Astrocyte (in vitro differentiated cells and primary cell): ENCODE measurements at regions not wholly inside any gene's neighbourhood (a gene's known extent, or its start where the extent isn't known, plus 50 kb on each side); places are given as distances from the start of the nearest gene placed in this dataset.

Source experiments
- DNase-seq: peaks from one replicate; pipeline ENCODE4 v3.0.0-alpha.2; 2010; ENCODE audit warnings: low read depth
- FAIRE-seq: peaks from 2 replicates; lab custom pipeline; 2011; peaks lifted over from hg19 to GRCh38; lab: Jason Lieb, UNC
- H2AFZ ChIP-seq: 2 replicates; pipeline ENCODE4 v1.6.0; 2012; ENCODE audit warnings: low read depth, low read length, inconsistent platforms
- H3K27ac ChIP-seq: 2 replicates; pipeline ENCODE4 v1.5.1; 2011; ENCODE audit warnings: low read depth, low read length, inconsistent platforms
- H3K27me3 ChIP-seq: 2 replicates; pipeline ENCODE4 v1.6.0; 2011; ENCODE audit warnings: low read length, inconsistent platforms; ENCODE audit not compliant: insufficient read depth
- H3K36me3 ChIP-seq: 2 replicates; pipeline ENCODE4 v1.5.1; 2011; ENCODE audit warnings: low read length, inconsistent platforms; ENCODE audit not compliant: insufficient read depth
- H3K4me1 ChIP-seq: 2 replicates; pipeline ENCODE4 v1.5.1; 2011; ENCODE audit warnings: low read length, inconsistent platforms; ENCODE audit not compliant: insufficient read depth
- H3K4me2 ChIP-seq: 2 replicates; pipeline ENCODE4 v1.6.0; 2012; ENCODE audit warnings: low read length, inconsistent platforms
- H3K4me3 ChIP-seq: 2 replicates; pipeline ENCODE4 v1.5.1; 2011; ENCODE audit warnings: low read depth, mild to moderate bottlenecking, low read length, inconsistent platforms; ENCODE audit not compliant: insufficient read depth
- H3K79me2 ChIP-seq: 2 replicates; pipeline ENCODE4 v1.6.0; 2012; ENCODE audit warnings: mild to moderate bottlenecking, low read length, inconsistent platforms; ENCODE audit not compliant: insufficient read depth
- H3K9ac ChIP-seq: 2 replicates; pipeline ENCODE4 v1.6.0; 2012; ENCODE audit warnings: mild to moderate bottlenecking, low read length, inconsistent platforms
- H3K9me3 ChIP-seq: 2 replicates; pipeline ENCODE4 v1.5.1; 2012; ENCODE audit warnings: low read depth, mild to moderate bottlenecking, low read length, inconsistent platforms; ENCODE audit not compliant: insufficient read depth
- H4K20me1 ChIP-seq: 2 replicates; pipeline ENCODE4 v1.6.0; 2012; ENCODE audit warnings: low read length, inconsistent platforms; ENCODE audit not compliant: insufficient read depth
- H3K27ac Mint-ChIP-seq: one replicate; pipeline ENCODE4 v1.8.0; 2021; ENCODE audit warnings: mild to moderate bottlenecking, mixed read lengths; ENCODE audit not compliant: unreplicated experiment
- H3K27me3 Mint-ChIP-seq: one replicate; pipeline ENCODE4 v1.8.0; 2021; ENCODE audit warnings: low read depth, mixed read lengths; ENCODE audit not compliant: unreplicated experiment
- H3K36me3 Mint-ChIP-seq: one replicate; pipeline ENCODE4 v1.8.0; 2021; ENCODE audit warnings: low read depth, mixed read lengths; ENCODE audit not compliant: unreplicated experiment
- H3K4me1 Mint-ChIP-seq: one replicate; pipeline ENCODE4 v1.8.0; 2021; ENCODE audit warnings: low read depth, mixed read lengths; ENCODE audit not compliant: unreplicated experiment
- H3K4me3 Mint-ChIP-seq: one replicate; pipeline ENCODE4 v1.8.0; 2021; ENCODE audit warnings: mild to moderate bottlenecking, moderate library complexity, mixed read lengths; ENCODE audit not compliant: unreplicated experiment
- H3K9me3 Mint-ChIP-seq: one replicate; pipeline ENCODE4 v1.8.0; 2021; ENCODE audit warnings: mild to moderate bottlenecking, mixed read lengths; ENCODE audit not compliant: unreplicated experiment
- EZH2 ChIP-seq: IDR thresholded peaks from 2 replicates; pipeline ENCODE4 v1.6.1; 2012; ENCODE audit warnings: mild to moderate bottlenecking, low read length, inconsistent platforms; ENCODE audit not compliant: insufficient read depth
- TF ChIP-seq, protein P1 (sequence below): IDR thresholded peaks from 2 replicates; pipeline ENCODE4 v1.5.1; 2011; ENCODE audit warnings: low read depth, mild to moderate bottlenecking, inconsistent platforms, low read length, moderate library complexity; ENCODE audit not compliant: insufficient read depth

DNA sequence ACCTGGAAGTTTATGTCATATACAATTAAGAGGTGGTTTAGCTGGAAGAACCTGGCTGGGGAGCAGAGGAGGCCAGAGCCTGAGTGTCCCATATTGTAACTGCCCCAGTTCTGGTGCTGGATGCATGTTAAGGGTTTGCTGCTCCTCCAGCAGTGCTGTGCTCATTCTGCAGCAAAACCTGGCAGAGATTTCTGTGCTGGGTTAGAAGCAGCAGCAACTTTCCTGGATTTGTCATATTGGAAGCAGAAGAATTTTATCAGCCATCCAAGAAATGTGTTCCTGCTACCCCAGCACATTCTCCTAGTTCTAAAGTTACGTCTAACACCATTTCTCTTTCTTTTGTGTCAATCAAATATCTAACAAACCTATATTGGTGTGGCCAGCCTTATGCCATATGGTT lies 284.1 kb downstream of the TDRD15 start:
- Histone ChIP-seq H3K4me2 (no peak overlapping the region), H3K27ac (no peak overlapping the region), H3K9me3 (peaks cover 2% of the 10 kb centered on the region), H3K9ac (no peak overlapping the region), H3K4me3 (no peak overlapping the region), H3K36me3 (no peaks in the 10 kb centered on the region), H2AFZ (no peak overlapping the region), H3K4me1 (no peaks in the 10 kb centered on the region), H3K27me3 (no peaks in the 10 kb centered on the region), H3K79me2 (no peaks in the 10 kb centered on the region), H4K20me1 (no peaks in the 10 kb centered on the region)
- Mint-ChIP-seq H3K4me3 (no peak overlapping the region), H3K36me3 (no peaks in the 10 kb centered on the region), H3K9me3 (no peaks in the 10 kb centered on the region), H3K27ac (no peak overlapping the region), H3K4me1 (no peaks in the 10 kb centered on the region), H3K27me3 (peaks cover 3% of the 10 kb centered on the region)
- DNase-seq = no peak
- TF ChIP-seq, protein P1, sequence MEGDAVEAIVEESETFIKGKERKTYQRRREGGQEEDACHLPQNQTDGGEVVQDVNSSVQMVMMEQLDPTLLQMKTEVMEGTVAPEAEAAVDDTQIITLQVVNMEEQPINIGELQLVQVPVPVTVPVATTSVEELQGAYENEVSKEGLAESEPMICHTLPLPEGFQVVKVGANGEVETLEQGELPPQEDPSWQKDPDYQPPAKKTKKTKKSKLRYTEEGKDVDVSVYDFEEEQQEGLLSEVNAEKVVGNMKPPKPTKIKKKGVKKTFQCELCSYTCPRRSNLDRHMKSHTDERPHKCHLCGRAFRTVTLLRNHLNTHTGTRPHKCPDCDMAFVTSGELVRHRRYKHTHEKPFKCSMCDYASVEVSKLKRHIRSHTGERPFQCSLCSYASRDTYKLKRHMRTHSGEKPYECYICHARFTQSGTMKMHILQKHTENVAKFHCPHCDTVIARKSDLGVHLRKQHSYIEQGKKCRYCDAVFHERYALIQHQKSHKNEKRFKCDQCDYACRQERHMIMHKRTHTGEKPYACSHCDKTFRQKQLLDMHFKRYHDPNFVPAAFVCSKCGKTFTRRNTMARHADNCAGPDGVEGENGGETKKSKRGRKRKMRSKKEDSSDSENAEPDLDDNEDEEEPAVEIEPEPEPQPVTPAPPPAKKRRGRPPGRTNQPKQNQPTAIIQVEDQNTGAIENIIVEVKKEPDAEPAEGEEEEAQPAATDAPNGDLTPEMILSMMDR = no peak
- no peak for TF ChIP-seq EZH2
- FAIRE-seq = no peak

DNA sequence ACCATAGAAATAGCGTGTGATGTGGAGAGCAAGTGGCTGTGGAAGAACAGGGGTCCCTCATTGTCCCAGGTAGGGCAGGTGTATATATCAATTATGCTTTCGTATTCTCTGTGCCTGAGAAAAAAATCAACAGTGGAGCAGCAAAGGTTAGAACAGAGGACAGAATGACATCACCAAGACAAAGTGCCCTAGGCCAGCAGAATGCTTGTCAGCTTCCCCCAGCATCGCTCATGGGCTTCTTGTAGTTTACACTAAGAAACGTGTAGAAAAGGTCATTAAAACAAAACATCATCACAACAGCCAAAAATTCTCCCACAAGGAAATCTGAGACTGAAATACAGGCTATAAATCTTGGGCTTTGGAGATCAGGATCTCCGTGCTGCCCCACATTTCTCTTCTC lies 288.0 kb downstream of the TDRD15 start:
- Mint-ChIP-seq H3K27me3 (peaks cover 3% of the 10 kb centered on the region), H3K9me3 (no peaks in the 10 kb centered on the region), H3K27ac (no peak overlapping the region), H3K36me3 (no peaks in the 10 kb centered on the region), H3K4me3 (no peak overlapping the region), H3K4me1 (no peaks in the 10 kb centered on the region)
- Histone ChIP-seq H4K20me1 (no peaks in the 10 kb centered on the region), H2AFZ (no peak overlapping the region), H3K27ac (no peak overlapping the region), H3K9me3 (peaks cover 2% of the 10 kb centered on the region), H3K4me3 (no peak overlapping the region), H3K4me1 (no peaks in the 10 kb centered on the region), H3K36me3 (no peaks in the 10 kb centered on the region), H3K9ac (no peak overlapping the region), H3K79me2 (no peaks in the 10 kb centered on the region), H3K27me3 (no peaks in the 10 kb centered on the region), H3K4me2 (no peak overlapping the region)
- FAIRE-seq (no peak), DNase-seq (no peak)
- no peak for TF ChIP-seq EZH2
- TF ChIP-seq, protein P1 = no peak

DNA sequence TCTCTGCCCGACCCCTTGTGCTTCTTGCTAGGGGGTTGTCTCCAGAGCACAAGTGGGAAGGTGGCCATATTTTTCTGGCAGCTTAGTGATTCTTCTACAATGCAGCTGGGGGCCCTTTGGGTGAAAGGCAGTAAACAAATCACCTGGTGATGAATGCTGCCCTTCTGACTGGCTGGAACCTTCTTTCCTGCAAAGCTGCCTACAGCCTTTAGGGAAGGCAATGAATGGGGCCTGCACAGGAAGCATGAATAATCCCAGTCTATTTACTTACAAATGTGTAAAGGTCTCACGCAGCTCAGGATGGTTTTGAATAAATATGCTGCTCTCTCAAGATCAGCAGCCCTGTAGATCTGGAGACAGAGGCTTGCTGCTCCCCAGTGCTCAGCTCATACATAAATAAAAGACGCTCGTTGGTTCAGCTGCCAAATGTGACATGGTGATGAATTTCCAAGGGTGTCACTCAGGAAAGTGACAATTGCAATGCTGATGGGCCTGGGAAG lies 289.2 kb downstream of the TDRD15 start:
- no peaks in the 10 kb centered on the region for H3K79me2 ChIP-seq
- no peaks in the 10 kb centered on the region for H3K27me3 ChIP-seq
- no peaks in the 10 kb centered on the region for H4K20me1 ChIP-seq
- H3K36me3 ChIP-seq = no peaks in the 10 kb centered on the region
- no peak overlapping the region for H3K9ac ChIP-seq
- no peaks in the 10 kb centered on the region for H3K4me1 ChIP-seq
- TF ChIP-seq, protein P1 = no peak
- no peak for TF ChIP-seq EZH2
- no peaks in the 10 kb centered on the region for H3K36me3 Mint-ChIP-seq
- no peak overlapping the region for H3K4me2 ChIP-seq
- H2AFZ ChIP-seq = no peak overlapping the region
- H3K9me3 Mint-ChIP-seq = no peaks in the 10 kb centered on the region
- FAIRE-seq (no peak), DNase-seq (no peak)
- H3K4me3 ChIP-seq = no peak overlapping the region
- H3K4me1 Mint-ChIP-seq = no peaks in the 10 kb centered on the region
- no peak overlapping the region for H3K4me3 Mint-ChIP-seq
- no peak overlapping the region for H3K27ac Mint-ChIP-seq
- H3K9me3 ChIP-seq = peaks cover 2% of the 10 kb centered on the region
- H3K27ac ChIP-seq = no peak overlapping the region
- H3K27me3 Mint-ChIP-seq = peaks cover 3% of the 10 kb centered on the region
